ENCODE measurements at regions not wholly inside any gene's neighbourhood (a gene's known extent, or its start where the extent isn't known, plus 50 kb on each side); places are given as distances from the start of the nearest gene placed in this dataset.

DNA sequence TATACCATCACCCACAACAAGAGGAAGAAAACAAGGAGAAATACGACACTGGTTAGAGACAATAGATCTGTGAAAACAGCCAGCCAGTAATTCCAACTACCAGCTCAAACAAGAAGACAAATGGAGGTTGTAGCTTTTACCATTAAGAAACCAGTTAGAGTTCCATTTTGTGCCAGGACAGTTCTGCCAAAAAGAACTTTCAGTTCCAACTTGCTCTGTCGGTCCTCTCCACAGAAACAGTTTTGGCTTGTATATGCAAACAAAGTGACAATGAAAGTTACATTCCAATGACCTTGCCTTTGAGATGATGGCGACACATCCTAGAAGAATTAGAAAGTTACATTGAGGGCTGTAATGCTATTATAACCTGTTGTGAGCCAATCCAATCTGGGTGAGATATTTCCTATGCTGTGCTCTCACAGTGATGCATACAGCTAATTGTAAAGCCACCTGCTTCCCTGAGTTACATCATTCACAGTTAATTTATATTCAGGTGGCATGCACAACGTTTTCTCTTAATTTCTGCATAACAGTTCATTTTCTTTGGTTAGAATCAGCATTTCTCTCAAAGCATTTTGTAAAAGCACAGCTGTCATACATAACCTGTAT lies 1378.4 kb upstream of the PIK3C3 start:
- TF ChIP-seq, protein P1, sequence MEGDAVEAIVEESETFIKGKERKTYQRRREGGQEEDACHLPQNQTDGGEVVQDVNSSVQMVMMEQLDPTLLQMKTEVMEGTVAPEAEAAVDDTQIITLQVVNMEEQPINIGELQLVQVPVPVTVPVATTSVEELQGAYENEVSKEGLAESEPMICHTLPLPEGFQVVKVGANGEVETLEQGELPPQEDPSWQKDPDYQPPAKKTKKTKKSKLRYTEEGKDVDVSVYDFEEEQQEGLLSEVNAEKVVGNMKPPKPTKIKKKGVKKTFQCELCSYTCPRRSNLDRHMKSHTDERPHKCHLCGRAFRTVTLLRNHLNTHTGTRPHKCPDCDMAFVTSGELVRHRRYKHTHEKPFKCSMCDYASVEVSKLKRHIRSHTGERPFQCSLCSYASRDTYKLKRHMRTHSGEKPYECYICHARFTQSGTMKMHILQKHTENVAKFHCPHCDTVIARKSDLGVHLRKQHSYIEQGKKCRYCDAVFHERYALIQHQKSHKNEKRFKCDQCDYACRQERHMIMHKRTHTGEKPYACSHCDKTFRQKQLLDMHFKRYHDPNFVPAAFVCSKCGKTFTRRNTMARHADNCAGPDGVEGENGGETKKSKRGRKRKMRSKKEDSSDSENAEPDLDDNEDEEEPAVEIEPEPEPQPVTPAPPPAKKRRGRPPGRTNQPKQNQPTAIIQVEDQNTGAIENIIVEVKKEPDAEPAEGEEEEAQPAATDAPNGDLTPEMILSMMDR (IDR thresholded peaks at IDR 0.05; ENCODE audit: insufficient read depth, low read depth, low read length), result no peak
- no peak for TF ChIP-seq EZH2 (IDR thresholded peaks at IDR 0.05; ENCODE audit: insufficient read depth, low read length)
